ENCODE measurements at regions not wholly inside any gene's neighbourhood (a gene's known extent, or its start where the extent isn't known, plus 50 kb on each side); places are given as distances from the start of the nearest gene placed in this dataset.

DNA sequence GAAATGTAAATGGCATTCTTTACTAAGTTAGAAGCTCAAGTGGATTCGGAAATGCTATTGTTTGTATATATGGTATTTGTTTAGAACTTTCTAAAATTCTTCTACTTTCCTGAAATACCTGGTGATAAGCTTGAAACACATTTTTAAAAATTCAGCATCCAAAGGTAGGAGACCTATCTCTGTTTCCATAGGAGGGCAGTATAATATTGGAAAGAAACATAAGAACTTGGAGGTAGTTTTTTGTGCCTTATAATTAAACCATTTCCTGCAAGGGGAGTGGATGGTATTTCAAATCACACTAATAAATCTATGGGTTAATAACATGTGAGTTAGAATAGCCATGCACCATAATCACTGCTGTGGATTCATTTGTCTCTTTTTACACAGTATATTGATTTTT, 217.4 kb upstream of the AADAT start:
- no peak overlapping the region for H3K27ac Mint-ChIP-seq
- no peak for TF ChIP-seq EZH2 (IDR thresholded peaks at IDR 0.05; ENCODE audit: borderline replicate concordance, insufficient read depth, low read depth, low read length, poor library complexity, severe bottlenecking)
- no peak for TF ChIP-seq CTCF (IDR thresholded peaks at IDR 0.05)
- Histone ChIP-seq H3K27me3 (replicated peaks in 1 of 4; ENCODE audit: control extremely low read depth in 1 of 4, control insufficient read depth in 3 of 4, insufficient read depth in 4 of 4, low read length in 3 of 4) (no peaks in the 10 kb centered on the region), H3K36me3 (replicated peaks in 1 of 2; ENCODE audit: control extremely low read depth in 1 of 2, control insufficient read depth in 1 of 2, extremely low read depth in 1 of 2, insufficient read depth in 2 of 2, low read length in 1 of 2) (no peaks in the 10 kb centered on the region), H3K4me2 (replicated peaks; ENCODE audit: low read depth, low read length, poor library complexity, severe bottlenecking) (no peak overlapping the region), H3K9me3 (ENCODE audit: control extremely low read depth in 1 of 3, control insufficient read depth in 2 of 3, insufficient read depth in 1 of 3, low read length in 2 of 3) (peaks cover 0 to 1% (median 0%) of the 10 kb centered on the region in 3 donors), H2AFZ (ENCODE audit: insufficient read depth, low read depth, low read length, poor library complexity, severe bottlenecking) (no peak overlapping the region), H3K79me2 (ENCODE audit: control insufficient read depth, insufficient read depth, low read length) (no peaks in the 10 kb centered on the region), H3K27ac (ENCODE audit: low read length in 2 of 2) (no peak overlapping the region), H3K9ac (ENCODE audit: low read length) (no peak overlapping the region), H3K4me1 (ENCODE audit: control insufficient read depth in 2 of 2, insufficient read depth in 2 of 2, low read length in 2 of 2) (no peaks in the 10 kb centered on the region), H3K4me3 (ENCODE audit: control extremely low read depth in 1 of 5, extremely low read depth in 1 of 5, insufficient read depth in 1 of 5, low read depth in 2 of 5, low read length in 4 of 5) (no peak overlapping the region), H4K20me1 (ENCODE audit: control insufficient read depth, insufficient read depth, low read length, poor library complexity, severe bottlenecking) (no peaks in the 10 kb centered on the region)
- no peaks in the 10 kb centered on the region for H3K9me3 Mint-ChIP-seq (ENCODE audit: insufficient read depth)
- ATAC-seq (ENCODE audit: low read depth) (no peak), DNase-seq (no peak)
- no peaks in the 10 kb centered on the region for H3K27me3 Mint-ChIP-seq
- no peaks in the 10 kb centered on the region for H3K4me1 Mint-ChIP-seq
- WGBS (ENCODE audit: insufficient coverage) = no CpG with 5 or more reads among the region's 1 CpG
- POLR2A ChIA-PET = no interaction called here
- intact Hi-C loops (cut with micrococcal nuclease) = no loop called here
- no peak overlapping the region for H3K4me3 Mint-ChIP-seq
- CTCF ChIA-PET = no interaction called here

DNA sequence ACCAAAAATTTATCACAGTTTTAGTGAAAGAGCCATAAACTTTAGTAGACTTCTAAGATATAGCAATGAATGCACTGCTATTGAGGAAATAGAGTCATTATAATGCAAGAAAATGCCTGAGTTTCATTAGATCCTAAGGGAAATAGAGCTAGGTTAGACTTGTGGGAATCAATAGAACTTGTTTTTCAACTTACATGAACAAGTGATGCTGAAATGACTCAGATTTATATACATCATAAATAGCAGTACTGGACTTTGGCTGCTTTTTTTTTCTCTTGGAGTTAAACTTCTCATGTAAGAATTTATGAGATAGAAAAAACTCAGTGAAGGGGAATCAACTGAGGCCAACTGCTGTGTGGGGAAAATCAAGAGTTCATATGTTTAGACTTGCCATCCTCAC, 216.5 kb upstream of the AADAT start:
- no peak overlapping the region for H3K4me3 ChIP-seq (ENCODE audit: control extremely low read depth in 1 of 5, extremely low read depth in 1 of 5, insufficient read depth in 1 of 5, low read depth in 2 of 5, low read length in 4 of 5)
- no peaks in the 10 kb centered on the region for H3K4me1 ChIP-seq (ENCODE audit: control insufficient read depth in 2 of 2, insufficient read depth in 2 of 2, low read length in 2 of 2)
- H3K27me3 ChIP-seq (replicated peaks in 1 of 4; ENCODE audit: control extremely low read depth in 1 of 4, control insufficient read depth in 3 of 4, insufficient read depth in 4 of 4, low read length in 3 of 4) = no peaks in the 10 kb centered on the region
- Mint-ChIP-seq H3K4me3 (no peak overlapping the region), H3K27me3 (no peaks in the 10 kb centered on the region), H3K9me3 (ENCODE audit: insufficient read depth) (no peaks in the 10 kb centered on the region), H3K4me1 (no peaks in the 10 kb centered on the region), H3K27ac (no peak overlapping the region)
- H3K36me3 ChIP-seq (replicated peaks in 1 of 2; ENCODE audit: control extremely low read depth in 1 of 2, control insufficient read depth in 1 of 2, extremely low read depth in 1 of 2, insufficient read depth in 2 of 2, low read length in 1 of 2) = no peaks in the 10 kb centered on the region
- no peak overlapping the region for H3K27ac ChIP-seq (ENCODE audit: low read length in 2 of 2)
- H3K9me3 ChIP-seq (ENCODE audit: control extremely low read depth in 1 of 3, control insufficient read depth in 2 of 3, insufficient read depth in 1 of 3, low read length in 2 of 3) = peaks cover 0 to 1% (median 0%) of the 10 kb centered on the region in 3 donors
- no peak for DNase-seq
- no peak overlapping the region for H3K4me2 ChIP-seq (replicated peaks; ENCODE audit: low read depth, low read length, poor library complexity, severe bottlenecking)
- TF ChIP-seq EZH2 (IDR thresholded peaks at IDR 0.05; ENCODE audit: borderline replicate concordance, insufficient read depth, low read depth, low read length, poor library complexity, severe bottlenecking) (no peak), CTCF (IDR thresholded peaks at IDR 0.05) (no peak)
- H3K9ac ChIP-seq (ENCODE audit: low read length) = no peak overlapping the region
- ChIA-PET CTCF (no interaction called here), POLR2A (no interaction called here)
- no peaks in the 10 kb centered on the region for H4K20me1 ChIP-seq (ENCODE audit: control insufficient read depth, insufficient read depth, low read length, poor library complexity, severe bottlenecking)
- H2AFZ ChIP-seq (ENCODE audit: insufficient read depth, low read depth, low read length, poor library complexity, severe bottlenecking) = no peak overlapping the region
- ATAC-seq (ENCODE audit: low read depth) = no peak
- no peaks in the 10 kb centered on the region for H3K79me2 ChIP-seq (ENCODE audit: control insufficient read depth, insufficient read depth, low read length)
- intact Hi-C loops (cut with micrococcal nuclease) = no loop called here
